GM12878 (cell line): ENCODE measurements at regions not wholly inside any gene's neighbourhood (a gene's known extent, or its start where the extent isn't known, plus 50 kb on each side); places are given as distances from the start of the nearest gene placed in this dataset.

ENCODE experiments used
- ATAC-seq: fragments of 200-7000 bp; cut with Tn5 transposase; 3 replicates; pipeline ENCODE4 v1.9.1; 2020; ENCODE audit warnings: mild to moderate bottlenecking, moderate library complexity
- BruUV-seq: library from RNA; stranded (reverse); fragments of 400-500 nt; replicated peaks from 2 replicates; lab custom pipeline; 2021; lab: Mats Ljungman, UMichigan
- CTCF ChIA-PET: fragments of 300-600 bp; sonication (Branson Sonifier 250); formaldehyde crosslinking; extraction: SDS; loops from one replicate; lab custom pipeline; 2021; ENCODE audit warnings: inconsistent platforms; lab: Yijun Ruan, JAX
- POLR2A ChIA-PET: fragments of 350-600 bp; formaldehyde crosslinking; extraction: SDS; loops from one replicate; lab custom pipeline; 2021; ENCODE audit warnings: inconsistent platforms; lab: Charles Lee
- RAD21 ChIA-PET: fragments of 300-600 bp; sonication (Branson Sonifier 250); formaldehyde crosslinking; loops from one replicate; lab custom pipeline; 2023; ENCODE audit warnings: antibody characterized with exemption; ENCODE audit not compliant: unreplicated experiment; lab: Charles Lee
- SMC1A ChIA-PET: fragments of 300-600 bp; sonication (Branson Sonifier 250); formaldehyde crosslinking; loops from one replicate; lab custom pipeline; 2023; ENCODE audit not compliant: unreplicated experiment, uncharacterized antibody; lab: Charles Lee
- DNase-seq: peaks from one replicate; pipeline ENCODE4 v3.0.0-alpha.2; 2011; ENCODE audit warnings: low read depth, low spot score
- FAIRE-seq: peaks from 3 replicates; lab custom pipeline; 2011; peaks lifted over from hg19 to GRCh38; lab: Jason Lieb, UNC
- H2AFZ ChIP-seq: 2 replicates; pipeline ENCODE4 v1.6.0; 2011; ENCODE audit warnings: low read depth, low read length, control low read depth; ENCODE audit not compliant: control insufficient read depth
- H3K27ac ChIP-seq: 2 replicates; pipeline ENCODE4 v1.5.1; 2011; ENCODE audit warnings: control low read depth; ENCODE audit not compliant: control insufficient read depth, insufficient read depth
- H3K27me3 ChIP-seq, 2 experiments: replicated peaks in 1 of 2; 2 replicates each; pipeline versions ENCODE4 v1.6.0 to v1.6.1; 2011; ENCODE audit warnings: low read length in 1 of 2; ENCODE audit not compliant: control insufficient read depth in 2 of 2, insufficient read depth in 2 of 2
- H3K36me3 ChIP-seq, 2 experiments: 2 replicates each; pipeline ENCODE4 v1.5.1; 2011; ENCODE audit warnings: low read length in 1 of 2; ENCODE audit not compliant: control insufficient read depth in 2 of 2, insufficient read depth in 2 of 2
- H3K4me1 ChIP-seq: 2 replicates; pipeline ENCODE4 v1.6.1; 2011; ENCODE audit warnings: mild to moderate bottlenecking, low read length, moderate library complexity, mixed read lengths; ENCODE audit not compliant: control insufficient read depth, insufficient read depth
- H3K4me2 ChIP-seq: 2 replicates; pipeline ENCODE4 v1.6.0; 2011; ENCODE audit warnings: control low read depth; ENCODE audit not compliant: control insufficient read depth, insufficient read depth
- H3K4me3 ChIP-seq: fragments of 200-600 bp; sonication (generic); 2 replicates; pipeline ENCODE4 v1.5.1; 2016
- H3K79me2 ChIP-seq: 2 replicates; pipeline ENCODE4 v1.6.0; 2011; ENCODE audit warnings: low read length; ENCODE audit not compliant: control insufficient read depth, insufficient read depth
- H3K9ac ChIP-seq: 2 replicates; pipeline ENCODE4 v1.8.0; 2011; ENCODE audit warnings: low read length, control low read depth, mixed read lengths; ENCODE audit not compliant: control insufficient read depth, insufficient read depth
- H3K9me3 ChIP-seq: replicated peaks from 3 replicates; pipeline ENCODE4 v1.5.1; 2011; ENCODE audit warnings: mild to moderate bottlenecking, low read length; ENCODE audit not compliant: control insufficient read depth, insufficient read depth
- H4K20me1 ChIP-seq: 2 replicates; pipeline ENCODE4 v1.6.0; 2011; ENCODE audit not compliant: control insufficient read depth, insufficient read depth
- ATF7 ChIP-seq: fragments of 450-650 bp; IDR thresholded peaks from 2 replicates; pipeline ENCODE4 v1.6.1; 2016; ENCODE audit warnings: low read depth, mild to moderate bottlenecking
- CHD2 ChIP-seq: IDR thresholded peaks from 2 replicates; pipeline ENCODE4 v1.6.1; 2011; ENCODE audit warnings: low read depth, low read length, improper control_type of control experiment, borderline replicate concordance
- DPF2 ChIP-seq: fragments of 450-650 bp; IDR thresholded peaks from 2 replicates; pipeline ENCODE4 v1.6.1; 2017; ENCODE audit warnings: mild to moderate bottlenecking
- EGR1 ChIP-seq, 2 experiments: IDR thresholded peaks; 1 replicate in 1 of 2; 2 replicates in 1 of 2; pipeline ENCODE4 v1.6.1; 2011 to 2012; ENCODE audit warnings: low read depth in 2 of 2, low read length in 2 of 2, borderline replicate concordance in 1 of 2, mild to moderate bottlenecking in 1 of 2, moderate library complexity in 1 of 2
- HDGF ChIP-seq: fragments of 450-650 bp; IDR thresholded peaks from 2 replicates; pipeline ENCODE4 v1.6.1; 2016; ENCODE audit warnings: antibody characterized with exemption
- KAT2A ChIP-seq: conservative IDR thresholded peaks from 2 replicates; pipeline ENCODE4 v1.6.1; 2011; ENCODE audit warnings: low read depth, low read length; ENCODE audit not compliant: control insufficient read depth
- KDM1A ChIP-seq: fragments of 200-600 bp; sonication (generic); IDR thresholded peaks from 2 replicates; pipeline ENCODE4 v1.6.1; 2016; ENCODE audit warnings: borderline replicate concordance
- LARP7 ChIP-seq: fragments of 450-650 bp; IDR thresholded peaks from 2 replicates; pipeline ENCODE4 v1.6.1; 2017; ENCODE audit warnings: mild to moderate bottlenecking
- MEF2A ChIP-seq: IDR thresholded peaks from 2 replicates; pipeline ENCODE4 v1.6.1; 2011; ENCODE audit warnings: low read depth, mild to moderate bottlenecking, low read length, moderate library complexity; ENCODE audit not compliant: insufficient read depth
- MEF2B ChIP-seq: fragments of 450-650 bp; IDR thresholded peaks from 2 replicates; pipeline ENCODE4 v1.6.1; 2018; ENCODE audit warnings: mild to moderate bottlenecking, moderate library complexity; ENCODE audit not compliant: partially characterized antibody, poor library complexity, severe bottlenecking
- NFYA ChIP-seq: IDR thresholded peaks from 2 replicates; pipeline ENCODE4 v1.6.1; 2011; ENCODE audit warnings: low read depth, mild to moderate bottlenecking, low read length, improper control_type of control experiment, borderline replicate concordance
- NR2C2 ChIP-seq: IDR thresholded peaks from 2 replicates; pipeline ENCODE4 v1.6.1; 2011; ENCODE audit warnings: borderline replicate concordance, low read depth; ENCODE audit not compliant: control insufficient read depth, insufficient read length
- NRF1 ChIP-seq: conservative IDR thresholded peaks from 2 replicates; pipeline ENCODE4 v1.6.1; 2011; ENCODE audit warnings: mild to moderate bottlenecking, low read depth, low read length, improper control_type of control experiment
- RFX5 ChIP-seq: IDR thresholded peaks from 2 replicates; pipeline ENCODE4 v1.6.1; 2011; ENCODE audit warnings: low read depth, low read length, improper control_type of control experiment
- SKIL ChIP-seq: fragments of 450-650 bp; IDR thresholded peaks from 2 replicates; pipeline ENCODE4 v1.6.1; 2017; ENCODE audit warnings: mild to moderate bottlenecking, low read depth, inconsistent platforms; ENCODE audit not compliant: poor library complexity, severe bottlenecking
- SP1 ChIP-seq: IDR thresholded peaks from one replicate; pipeline ENCODE4 v1.6.1; 2011; ENCODE audit warnings: low read depth, low read length
- SREBF2 ChIP-seq: IDR thresholded peaks from 2 replicates; pipeline ENCODE4 v1.6.1; 2012; ENCODE audit warnings: mild to moderate bottlenecking, low read length
- YBX1 ChIP-seq: fragments of 450-650 bp; IDR thresholded peaks from 2 replicates; pipeline ENCODE4 v1.6.1; 2016; ENCODE audit warnings: antibody characterized with exemption
- WGBS: methylation state at CpG from one replicate; pipeline ENCODE4 v1.1.6; 2016; ENCODE audit warnings: low lambda C conversion rate; ENCODE audit not compliant: insufficient replicate concordance, insufficient coverage; ENCODE audit errors: missing lambda C conversion rate; 5-methylcytosine and 5-hydroxymethylcytosine counted together
- in situ Hi-C: fragments of 300-500 bp; cut with MboI; formaldehyde crosslinking; loops from 9 replicates; pipeline ENCODE4 v1.14.3; 2018; ENCODE audit warnings: mixed read lengths
- intact Hi-C: fragments of 100-400 bp; cut with micrococcal nuclease; formaldehyde crosslinking; loops from one replicate; pipeline ENCODE4 v1.14.2; 2022; ENCODE audit not compliant: unreplicated experiment
- TF ChIP-seq, protein P1 (sequence below): IDR thresholded peaks from 2 replicates; pipeline ENCODE4 v1.6.1; 2011; ENCODE audit warnings: borderline replicate concordance, low read depth, mild to moderate bottlenecking, moderate library complexity, low read length; ENCODE audit not compliant: insufficient read depth, poor library complexity, severe bottlenecking
- TF ChIP-seq, protein P2 (sequence below): fragments of 450-650 bp; IDR thresholded peaks from 2 replicates; pipeline ENCODE4 v1.6.1; 2016; ENCODE audit warnings: mild to moderate bottlenecking

DNA sequence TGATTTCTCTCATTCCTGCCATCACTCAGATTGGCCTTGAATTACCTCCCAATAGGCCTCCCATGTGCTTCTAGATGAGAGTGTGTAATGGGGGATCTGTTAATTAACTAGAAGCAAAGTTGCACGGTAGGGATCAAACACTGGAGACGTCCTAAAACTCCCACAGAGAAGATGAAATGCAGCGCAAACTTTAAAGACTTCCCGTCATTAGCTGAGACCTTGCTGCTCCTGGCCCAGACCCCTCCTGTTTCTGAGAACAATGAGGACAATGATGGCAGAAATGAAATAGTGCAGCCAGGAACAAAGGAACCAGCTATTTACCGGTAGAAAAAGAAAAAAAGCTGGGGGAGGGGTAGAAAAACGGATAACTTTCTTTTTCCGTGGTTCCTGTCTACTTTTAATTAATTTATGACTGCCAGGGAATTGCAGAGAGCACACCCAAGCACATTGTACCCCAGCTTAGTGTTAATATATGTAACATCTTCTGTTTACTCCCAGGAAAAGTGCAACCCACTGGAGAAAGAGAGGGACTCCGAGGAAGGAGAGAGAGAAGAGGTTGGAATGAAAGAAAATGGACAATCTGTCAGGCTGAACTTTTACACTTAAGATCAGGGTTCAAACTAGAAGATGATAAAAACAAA is 280.7 kb upstream of the SOX5 start:
- DNase-seq (no peak), FAIRE-seq (no peak)
- Histone ChIP-seq H3K27ac (no peak overlapping the region), H3K9ac (no peak overlapping the region), H3K79me2 (no peaks in the 10 kb centered on the region), H3K9me3 (no peaks in the 10 kb centered on the region), H3K4me2 (no peak overlapping the region), H2AFZ (no peak overlapping the region), H3K27me3 (no peaks in the 10 kb centered on the region), H3K4me1 (no peaks in the 10 kb centered on the region)
- RAD21 ChIA-PET = interaction anchor here (1.0 kb wide), 2 partner anchors 18 to 610 kb away, joined by 3 read pairs; no protein-coding TSS in a partner anchor
- WGBS = 52% methylated on average over 8 of the region's 8 CpGs
- BruUV-seq = no TSS peak
- intact Hi-C loops = no loop called here
- SMC1A ChIA-PET = interaction anchor here (0.9 to 1.9 kb wide), 10 partner anchors 8 to 608 kb away, joined by 3 to 7 read pairs (median 4); no protein-coding TSS in a partner anchor
- in situ Hi-C loops = no loop called here
- POLR2A ChIA-PET = no interaction called here
- TF ChIP-seq LARP7 (no peak), NFYA (no peak), KDM1A (no peak), RFX5 (no peak), DPF2 (no peak), NR2C2 (no peak), HDGF (no peak), EGR1 (IDR thresholded peaks at IDR 0.05; ENCODE audit: borderline replicate concordance in 1 of 2, low read depth in 2 of 2, low read length in 2 of 2) (no peak), MEF2B (no peak), NRF1 (no peak), KAT2A (no peak), MEF2A (no peak), SP1 (no peak), SREBF2 (no peak), YBX1 (no peak), ATF7 (no peak), CHD2 (no peak), SKIL (no peak)
- TF ChIP-seq, protein P1, sequence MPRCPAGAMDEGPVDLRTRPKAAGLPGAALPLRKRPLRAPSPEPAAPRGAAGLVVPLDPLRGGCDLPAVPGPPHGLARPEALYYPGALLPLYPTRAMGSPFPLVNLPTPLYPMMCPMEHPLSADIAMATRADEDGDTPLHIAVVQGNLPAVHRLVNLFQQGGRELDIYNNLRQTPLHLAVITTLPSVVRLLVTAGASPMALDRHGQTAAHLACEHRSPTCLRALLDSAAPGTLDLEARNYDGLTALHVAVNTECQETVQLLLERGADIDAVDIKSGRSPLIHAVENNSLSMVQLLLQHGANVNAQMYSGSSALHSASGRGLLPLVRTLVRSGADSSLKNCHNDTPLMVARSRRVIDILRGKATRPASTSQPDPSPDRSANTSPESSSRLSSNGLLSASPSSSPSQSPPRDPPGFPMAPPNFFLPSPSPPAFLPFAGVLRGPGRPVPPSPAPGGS = no peak
- TF ChIP-seq, protein P2, sequence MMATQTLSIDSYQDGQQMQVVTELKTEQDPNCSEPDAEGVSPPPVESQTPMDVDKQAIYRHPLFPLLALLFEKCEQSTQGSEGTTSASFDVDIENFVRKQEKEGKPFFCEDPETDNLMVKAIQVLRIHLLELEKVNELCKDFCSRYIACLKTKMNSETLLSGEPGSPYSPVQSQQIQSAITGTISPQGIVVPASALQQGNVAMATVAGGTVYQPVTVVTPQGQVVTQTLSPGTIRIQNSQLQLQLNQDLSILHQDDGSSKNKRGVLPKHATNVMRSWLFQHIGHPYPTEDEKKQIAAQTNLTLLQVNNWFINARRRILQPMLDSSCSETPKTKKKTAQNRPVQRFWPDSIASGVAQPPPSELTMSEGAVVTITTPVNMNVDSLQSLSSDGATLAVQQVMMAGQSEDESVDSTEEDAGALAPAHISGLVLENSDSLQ = no peak
- TF ChIP-seq, all 136 proteins: peak for 0
- Histone ChIP-seq H4K20me1 (no peaks in the 10 kb centered on the region), H3K4me3 (no peak overlapping the region), H3K36me3 (no peaks in the 10 kb centered on the region)
- CTCF ChIA-PET = interaction anchor here (0.8 to 2.1 kb wide), 3 partner anchors 29 to 52 kb away, joined by 3 to 7 read pairs (median 4); no protein-coding TSS in a partner anchor
- ATAC-seq = no peak
